ENCODE measurements at regions not wholly inside any gene's neighbourhood (a gene's known extent, or its start where the extent isn't known, plus 50 kb on each side); places are given as distances from the start of the nearest gene placed in this dataset.

GRCh38 chr11:34812905-34813576 lies 103.1 kb downstream of the APIP start:
- H3K9ac ChIP-seq (ENCODE audit: extremely low read depth, low read length, poor library complexity, severe bottlenecking): no peak overlapping the region
- no peak overlapping the region for H3K4me3 ChIP-seq (ENCODE audit: low read length)
- no peaks in the 10 kb centered on the region for H3K36me3 ChIP-seq (ENCODE audit: control insufficient read depth, insufficient read depth, low read length)
- no peak overlapping the region for H3K27ac ChIP-seq (ENCODE audit: low read depth, low read length)
- peaks cover 36% of the 10 kb centered on the region for H3K36me3 Mint-ChIP-seq (ENCODE audit: low read depth)
- peaks cover 12% of the 10 kb centered on the region for H3K4me1 Mint-ChIP-seq
- H3K9me3 Mint-ChIP-seq: peaks cover 28% of the 10 kb centered on the region
- H3K4me3 Mint-ChIP-seq: no peak overlapping the region
- H3K27me3 ChIP-seq (ENCODE audit: control insufficient read depth, insufficient read depth, low read length, poor library complexity, severe bottlenecking): no peaks in the 10 kb centered on the region
- H3K9me3 ChIP-seq (ENCODE audit: control insufficient read depth, low read length): peaks cover 42% of the 10 kb centered on the region
- no peak overlapping the region for H3K27ac Mint-ChIP-seq
- TF ChIP-seq CTCF (conservative IDR thresholded peaks at IDR 0.05): no peak
- 100% methylated on average over 1 of the region's 1 CpG; no CpG with 5 or more reads in 1 of the 2 experiments for WGBS, 2 experiments (ENCODE audit: insufficient coverage in 1 of 2, insufficient read length in 1 of 2)
- H3K27me3 Mint-ChIP-seq (ENCODE audit: insufficient read depth): no peaks in the 10 kb centered on the region
- peaks cover 4% of the 10 kb centered on the region for H3K4me1 ChIP-seq (ENCODE audit: control insufficient read depth, insufficient read depth, low read length)
- no peak for DNase-seq

GRCh38 chr11:34811858-34812257 lies 104.3 kb downstream of the APIP start:
- WGBS, 2 experiments (ENCODE audit: insufficient coverage in 1 of 2, insufficient read length in 1 of 2): 80 to 100% methylated on average over 2 to 3 of the region's 3 CpGs
- TF ChIP-seq CTCF (conservative IDR thresholded peaks at IDR 0.05): no peak
- no peak overlapping the region for H3K4me3 Mint-ChIP-seq
- peaks cover 21% of the 10 kb centered on the region for H3K4me1 Mint-ChIP-seq
- no peak for DNase-seq
- H3K27ac Mint-ChIP-seq: no peak overlapping the region
- H3K4me3 ChIP-seq (ENCODE audit: low read length): no peak overlapping the region
- H3K36me3 ChIP-seq (ENCODE audit: control insufficient read depth, insufficient read depth, low read length): no peaks in the 10 kb centered on the region
- H3K4me1 ChIP-seq (ENCODE audit: control insufficient read depth, insufficient read depth, low read length): peaks cover 4% of the 10 kb centered on the region
- H3K27me3 ChIP-seq (ENCODE audit: control insufficient read depth, insufficient read depth, low read length, poor library complexity, severe bottlenecking): no peaks in the 10 kb centered on the region
- H3K9ac ChIP-seq (ENCODE audit: extremely low read depth, low read length, poor library complexity, severe bottlenecking): no peak overlapping the region
- H3K36me3 Mint-ChIP-seq (ENCODE audit: low read depth): peaks cover 32% of the 10 kb centered on the region
- H3K27ac ChIP-seq (ENCODE audit: low read depth, low read length): no peak overlapping the region
- peaks cover 21% of the 10 kb centered on the region for H3K9me3 Mint-ChIP-seq
- peaks cover 32% of the 10 kb centered on the region for H3K9me3 ChIP-seq (ENCODE audit: control insufficient read depth, low read length)
- no peaks in the 10 kb centered on the region for H3K27me3 Mint-ChIP-seq (ENCODE audit: insufficient read depth)

GRCh38 chr11:34810107-34810562 lies 106.0 kb downstream of the APIP start:
- H3K4me1 Mint-ChIP-seq: peaks cover 30% of the 10 kb centered on the region
- H3K4me3 Mint-ChIP-seq: no peak overlapping the region
- H3K27ac Mint-ChIP-seq: no peak overlapping the region
- H3K9me3 Mint-ChIP-seq: peaks cover 18% of the 10 kb centered on the region
- peaks cover 27% of the 10 kb centered on the region for H3K36me3 Mint-ChIP-seq (ENCODE audit: low read depth)
- no peak for DNase-seq
- WGBS, 2 experiments (ENCODE audit: insufficient coverage in 1 of 2, insufficient read length in 1 of 2): 94 to 98% methylated on average over 2 of the region's 2 CpGs
- Histone ChIP-seq H3K27me3 (ENCODE audit: control insufficient read depth, insufficient read depth, low read length, poor library complexity, severe bottlenecking) (no peaks in the 10 kb centered on the region), H3K36me3 (ENCODE audit: control insufficient read depth, insufficient read depth, low read length) (no peaks in the 10 kb centered on the region), H3K4me3 (ENCODE audit: low read length) (no peak overlapping the region), H3K27ac (ENCODE audit: low read depth, low read length) (no peak overlapping the region), H3K9me3 (ENCODE audit: control insufficient read depth, low read length) (peaks cover 32% of the 10 kb centered on the region), H3K9ac (ENCODE audit: extremely low read depth, low read length, poor library complexity, severe bottlenecking) (no peak overlapping the region), H3K4me1 (ENCODE audit: control insufficient read depth, insufficient read depth, low read length) (peaks cover 12% of the 10 kb centered on the region)
- TF ChIP-seq CTCF (conservative IDR thresholded peaks at IDR 0.05): no peak
- no peaks in the 10 kb centered on the region for H3K27me3 Mint-ChIP-seq (ENCODE audit: insufficient read depth)
